D721Med (cell line): ENCODE measurements at regions not wholly inside any gene's neighbourhood (a gene's known extent, or its start where the extent isn't known, plus 50 kb on each side); places are given as distances from the start of the nearest gene placed in this dataset.

Source experiments
- DNase-seq: peaks from one replicate; pipeline ENCODE4 v3.0.0; 2011; ENCODE audit warnings: low spot score; ENCODE audit not compliant: insufficient read length
- FAIRE-seq: peaks from 2 replicates; lab custom pipeline; 2011; peaks lifted over from hg19 to GRCh38; lab: Jason Lieb, UNC
- CTCF ChIP-seq: IDR thresholded peaks from 2 replicates; pipeline ENCODE4 v1.5.1; 2012; ENCODE audit warnings: mild to moderate bottlenecking, control low read depth; ENCODE audit not compliant: insufficient read depth; ENCODE audit errors: missing control alignments

- no peak for DNase-seq
- TF ChIP-seq CTCF, result no peak
- no peak for FAIRE-seq
Observed at GRCh38 chr7:85716353-85716752, 529.5 kb upstream of the SEMA3D start.

- DNase-seq (no peak), FAIRE-seq (no peak)
- no peak for TF ChIP-seq CTCF
Observed at GRCh38 chr7:85714951-85715350, 528.1 kb upstream of the SEMA3D start.

GRCh38 chr7:85714043-85714578 lies 527.3 kb upstream of the SEMA3D start:
- FAIRE-seq (no peak), DNase-seq (no peak)
- no peak for TF ChIP-seq CTCF

GRCh38 chr7:85713171-85713570 lies 526.3 kb upstream of the SEMA3D start:
- FAIRE-seq, result no peak
- no peak for TF ChIP-seq CTCF
- no peak for DNase-seq

GRCh38 chr7:85711894-85712293 lies 525.0 kb upstream of the SEMA3D start:
- DNase-seq (no peak), FAIRE-seq (no peak)
- TF ChIP-seq CTCF, result no peak

GRCh38 chr7:85710960-85711359 lies 524.1 kb upstream of the SEMA3D start:
- FAIRE-seq, result no peak
- no peak for TF ChIP-seq CTCF
- no peak for DNase-seq

GRCh38 chr7:85708221-85708620 lies 521.4 kb upstream of the SEMA3D start:
- no peak for TF ChIP-seq CTCF
- no peak for DNase-seq
- no peak for FAIRE-seq
